MM.1S (cell line): ENCODE measurements at regions not wholly inside any gene's neighbourhood (a gene's known extent, or its start where the extent isn't known, plus 50 kb on each side); places are given as distances from the start of the nearest gene placed in this dataset.

Source experiments
- EZH2 ChIP-seq: fragments of 300-600 bp; sonication (generic); optimal IDR thresholded peaks from 2 replicates; pipeline ENCODE3; 2017; ENCODE audit warnings: low read depth, mild to moderate bottlenecking, antibody characterized with exemption, low read length, mixed read lengths
- TF ChIP-seq, protein P1 (sequence below): fragments of 300-600 bp; sonication (generic); IDR thresholded peaks from 2 replicates; pipeline ENCODE4 v1.5.1; 2016; ENCODE audit warnings: antibody characterized with exemption, low read length, mixed read lengths

GRCh38 chr5:165594693-165595092 lies 2089.3 kb downstream of the MAT2B start:
- TF ChIP-seq, protein P1, sequence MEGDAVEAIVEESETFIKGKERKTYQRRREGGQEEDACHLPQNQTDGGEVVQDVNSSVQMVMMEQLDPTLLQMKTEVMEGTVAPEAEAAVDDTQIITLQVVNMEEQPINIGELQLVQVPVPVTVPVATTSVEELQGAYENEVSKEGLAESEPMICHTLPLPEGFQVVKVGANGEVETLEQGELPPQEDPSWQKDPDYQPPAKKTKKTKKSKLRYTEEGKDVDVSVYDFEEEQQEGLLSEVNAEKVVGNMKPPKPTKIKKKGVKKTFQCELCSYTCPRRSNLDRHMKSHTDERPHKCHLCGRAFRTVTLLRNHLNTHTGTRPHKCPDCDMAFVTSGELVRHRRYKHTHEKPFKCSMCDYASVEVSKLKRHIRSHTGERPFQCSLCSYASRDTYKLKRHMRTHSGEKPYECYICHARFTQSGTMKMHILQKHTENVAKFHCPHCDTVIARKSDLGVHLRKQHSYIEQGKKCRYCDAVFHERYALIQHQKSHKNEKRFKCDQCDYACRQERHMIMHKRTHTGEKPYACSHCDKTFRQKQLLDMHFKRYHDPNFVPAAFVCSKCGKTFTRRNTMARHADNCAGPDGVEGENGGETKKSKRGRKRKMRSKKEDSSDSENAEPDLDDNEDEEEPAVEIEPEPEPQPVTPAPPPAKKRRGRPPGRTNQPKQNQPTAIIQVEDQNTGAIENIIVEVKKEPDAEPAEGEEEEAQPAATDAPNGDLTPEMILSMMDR = no peak
- TF ChIP-seq EZH2 = no peak
